K562 (cell line): ENCODE measurements at regions not wholly inside any gene's neighbourhood (a gene's known extent, or its start where the extent isn't known, plus 50 kb on each side); places are given as distances from the start of the nearest gene placed in this dataset.
A peak's percentile ranks its signal among the peaks of the same experiment; 100 is the strongest.

ENCODE experiments used
- ATAC-seq: fragments of 200-7000 bp; cut with Tn5 transposase; 3 replicates; pipeline ENCODE4 v1.9.1; 2020; ENCODE audit warnings: moderate library complexity
- BruUV-seq: library from RNA; stranded (reverse); fragments of 400-500 nt; replicated peaks from 2 replicates; lab custom pipeline; 2021; lab: Mats Ljungman, UMichigan
- CTCF ChIA-PET: fragments of 300-600 bp; formaldehyde crosslinking; extraction: SDS; loops from one replicate; lab custom pipeline; 2021; ENCODE audit warnings: low intra/inter-chr PET ratio; lab: Yijun Ruan, JAX
- POLR2A ChIA-PET: fragments of 300-600, 350-650 bp; sonication (Branson Sonifier 250); formaldehyde crosslinking; extraction: SDS; loops from one replicate; lab custom pipeline; 2021; ENCODE audit warnings: antibody characterized with exemption, inconsistent platforms; lab: Yijun Ruan, JAX
- DNase-seq, 4 experiments: peaks; one replicate each; pipeline versions ENCODE4 v3.0.0 to v3.0.0-alpha.2; 2011 to 2018; ENCODE audit warnings: low spot score in 3 of 4, mixed read lengths in 3 of 4; ENCODE audit errors: extremely low read depth in 1 of 4
- FAIRE-seq: peaks from 2 replicates; lab custom pipeline; 2011; peaks lifted over from hg19 to GRCh38; lab: Jason Lieb, UNC
- H2AFZ ChIP-seq: 2 replicates; pipeline ENCODE4 v1.6.0; 2011; ENCODE audit warnings: low read depth, low read length, control low read depth, inconsistent platforms
- H3K27ac ChIP-seq: fragments of 200-600 bp; 3 replicates; pipeline ENCODE4 v1.8.0; 2011; ENCODE audit warnings: low read depth, mild to moderate bottlenecking, control low read depth, inconsistent platforms, low read length, moderate library complexity, mixed read lengths; ENCODE audit errors: extremely low read depth
- H3K27me3 ChIP-seq, 2 experiments: fragments of 300-600 bp in 1 of 2; 2 replicates in 1 of 2; 3 replicates in 1 of 2; pipeline versions ENCODE4 v1.6.0 to v1.8.0; 2011; ENCODE audit warnings: inconsistent platforms in 2 of 2, low read length in 2 of 2, mild to moderate bottlenecking in 1 of 2, mixed read lengths in 1 of 2, moderate library complexity in 1 of 2; ENCODE audit not compliant: control insufficient read depth in 2 of 2, insufficient read depth in 2 of 2
- H3K36me3 ChIP-seq: fragments of 300-600 bp; 3 replicates; pipeline ENCODE4 v1.8.0; 2011; ENCODE audit warnings: mild to moderate bottlenecking, low read length, inconsistent platforms; ENCODE audit not compliant: control insufficient read depth, insufficient read depth
- H3K4me1 ChIP-seq, 2 experiments: fragments of 200-600 bp in 1 of 2; replicated peaks in 1 of 2; 2 replicates in 1 of 2; 3 replicates in 1 of 2; pipeline versions ENCODE4 v1.5.1 to v1.8.0; 2011; ENCODE audit warnings: inconsistent platforms in 2 of 2, low read length in 2 of 2, mild to moderate bottlenecking in 1 of 2, mixed read lengths in 1 of 2, moderate library complexity in 1 of 2; ENCODE audit not compliant: control insufficient read depth in 2 of 2, insufficient read depth in 2 of 2
- H3K4me2 ChIP-seq: 2 replicates; pipeline ENCODE4 v1.6.1; 2011; ENCODE audit warnings: low read length, control low read depth, inconsistent platforms, mixed read lengths; ENCODE audit not compliant: insufficient read depth
- H3K4me3 ChIP-seq: fragments of 200-600 bp; sonication (generic), shearing (Covaris generic); 2 replicates; pipeline ENCODE4 v1.5.1; 2016; ENCODE audit warnings: control low read depth, inconsistent platforms
- H3K79me2 ChIP-seq: fragments of 200-600 bp; 3 replicates; pipeline ENCODE4 v1.8.0; 2011; ENCODE audit warnings: low read length, inconsistent platforms; ENCODE audit not compliant: control insufficient read depth, insufficient read depth
- H3K9ac ChIP-seq, 2 experiments: 2 replicates each; pipeline versions ENCODE4 v1.6.0 to v1.6.1; 2011; ENCODE audit warnings: low read depth in 2 of 2, low read length in 2 of 2, control low read depth in 1 of 2, inconsistent platforms in 1 of 2, mild to moderate bottlenecking in 1 of 2, mixed read lengths in 1 of 2; ENCODE audit not compliant: insufficient read depth in 1 of 2
- H3K9me1 ChIP-seq: one replicate; pipeline ENCODE4 v1.6.0; 2011; ENCODE audit warnings: inconsistent platforms, mild to moderate bottlenecking, low read length, moderate library complexity; ENCODE audit not compliant: control insufficient read depth, insufficient read depth
- H3K9me3 ChIP-seq: replicated peaks from 2 replicates; pipeline ENCODE4 v1.5.1; 2011; ENCODE audit warnings: low read depth, low read length, inconsistent platforms; ENCODE audit not compliant: control insufficient read depth, insufficient read depth
- H4K20me1 ChIP-seq: replicated peaks from 2 replicates; pipeline ENCODE4 v1.6.1; 2011; ENCODE audit warnings: low read length, inconsistent platforms, mixed read lengths; ENCODE audit not compliant: control insufficient read depth, insufficient read depth
- C11orf30 ChIP-seq: fragments of 450-650 bp; IDR thresholded peaks from 2 replicates; pipeline ENCODE4 v1.6.1; 2016; ENCODE audit warnings: low read depth, mild to moderate bottlenecking
- HDAC8 ChIP-seq: fragments of 450-650 bp; IDR thresholded peaks from 2 replicates; pipeline ENCODE4 v1.6.1; 2016; ENCODE audit warnings: mild to moderate bottlenecking, missing genetic modification characterization, moderate library complexity, missing compliant biosample characterization
- MAFF ChIP-seq: IDR thresholded peaks from 2 replicates; pipeline ENCODE4 v1.6.1; 2012; ENCODE audit warnings: low read length, improper control_type of control experiment
- MAFG ChIP-seq: fragments of 450-650 bp; conservative IDR thresholded peaks from 2 replicates; pipeline ENCODE4 v1.6.1; 2016; ENCODE audit warnings: missing genetic modification characterization, missing compliant biosample characterization
- MAFK ChIP-seq: IDR thresholded peaks from 2 replicates; pipeline ENCODE4 v1.6.1; 2011; ENCODE audit warnings: low read length, improper control_type of control experiment
- MCM7 ChIP-seq, 2 experiments: fragments of 450-650 bp; IDR thresholded peaks; 2 replicates each; pipeline ENCODE4 v1.6.1; 2016 to 2018
- SIX5 ChIP-seq, 2 experiments: IDR thresholded peaks; 2 replicates each; pipeline ENCODE4 v1.6.1; 2011; ENCODE audit warnings: low read length in 2 of 2, borderline replicate concordance in 1 of 2, low read depth in 1 of 2, mild to moderate bottlenecking in 1 of 2, moderate library complexity in 1 of 2; ENCODE audit not compliant: insufficient read depth in 1 of 2
- ZNF316 ChIP-seq: fragments of 450-650 bp; IDR thresholded peaks from 2 replicates; pipeline ENCODE4 v1.6.1; 2016
- WGBS: fragments of 100-300 bp; shearing (Covaris generic); methylation state at CpG from one replicate; pipeline ENCODE4 v1.1.6; 2016; ENCODE audit warnings: low coverage, mixed read lengths; ENCODE audit not compliant: insufficient coverage; ENCODE audit errors: missing lambda C conversion rate; 5-methylcytosine and 5-hydroxymethylcytosine counted together
- in situ Hi-C: fragments of 300-500 bp; cut with MboI; formaldehyde crosslinking; loops from 4 replicates; pipeline ENCODE4 v1.15.0; 2018; ENCODE audit warnings: inconsistent platforms, mixed read lengths
- intact Hi-C: fragments of 100-400 bp; cut with micrococcal nuclease; formaldehyde crosslinking; loops from 2 replicates; pipeline ENCODE4 v1.14.2; 2022
- TF ChIP-seq, protein P1 (sequence below): sonication (generic); formaldehyde crosslinking; IDR thresholded peaks from 2 replicates; pipeline ENCODE4 v1.8.0; 2023; ENCODE audit warnings: mild to moderate bottlenecking, missing genetic modification reagents
- TF ChIP-seq, protein P2 (sequence below): fragments of 250-450 bp; sonication (Bioruptor Pico); IDR thresholded peaks from 2 replicates; pipeline ENCODE4 v1.4.0; 2020; ENCODE audit warnings: mild to moderate bottlenecking, moderate library complexity, borderline replicate concordance
- TF ChIP-seq, protein P3 (sequence below): fragments of 250-450 bp; sonication (Bioruptor Pico); IDR thresholded peaks from 2 replicates; pipeline ENCODE4 v1.4.0; 2020; ENCODE audit warnings: borderline replicate concordance

- H2AFZ ChIP-seq = no peak overlapping the region
- no peak overlapping the region for H3K4me2 ChIP-seq
- WGBS = 0% methylated on average over 1 of the region's 1 CpG
- TF ChIP-seq MAFF (peak; percentile 67), MAFK (peak; percentile 77), C11orf30 (peak; percentile 49; the same call in 1 of the 2 replicates), MCM7 (IDR thresholded peaks at IDR 0.05) (no peak), ZNF316 (peak; percentile 76), MAFG (peak; percentile 57)
- TF ChIP-seq, protein P1, sequence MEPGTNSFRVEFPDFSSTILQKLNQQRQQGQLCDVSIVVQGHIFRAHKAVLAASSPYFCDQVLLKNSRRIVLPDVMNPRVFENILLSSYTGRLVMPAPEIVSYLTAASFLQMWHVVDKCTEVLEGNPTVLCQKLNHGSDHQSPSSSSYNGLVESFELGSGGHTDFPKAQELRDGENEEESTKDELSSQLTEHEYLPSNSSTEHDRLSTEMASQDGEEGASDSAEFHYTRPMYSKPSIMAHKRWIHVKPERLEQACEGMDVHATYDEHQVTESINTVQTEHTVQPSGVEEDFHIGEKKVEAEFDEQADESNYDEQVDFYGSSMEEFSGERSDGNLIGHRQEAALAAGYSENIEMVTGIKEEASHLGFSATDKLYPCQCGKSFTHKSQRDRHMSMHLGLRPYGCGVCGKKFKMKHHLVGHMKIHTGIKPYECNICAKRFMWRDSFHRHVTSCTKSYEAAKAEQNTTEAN = no peak
- TF ChIP-seq, all 486 proteins: peak for 5
- H3K27ac ChIP-seq = no peak overlapping the region
- FAIRE-seq (no peak), DNase-seq (no peak), ATAC-seq (no peak)
- H3K9ac ChIP-seq = no peak overlapping the region
- intact Hi-C loops = no loop called here
- no peaks in the 10 kb centered on the region for H3K36me3 ChIP-seq
- H3K9me3 ChIP-seq = 0 out of 2 replicates have a peak, but pooled peaks cover 3% of the 10 kb centered on the region
- H3K27me3 ChIP-seq = no peaks in the 10 kb centered on the region
- ChIA-PET CTCF (no interaction called here), POLR2A (no interaction called here)
- no peaks in the 10 kb centered on the region for H3K4me1 ChIP-seq
- H3K79me2 ChIP-seq = no peaks in the 10 kb centered on the region
- BruUV-seq = no TSS peak
- in situ Hi-C loops = no loop called here
- no peaks in the 10 kb centered on the region for H4K20me1 ChIP-seq
- H3K4me3 ChIP-seq = no peak overlapping the region
- no peaks in the 10 kb centered on the region for H3K9me1 ChIP-seq
These were observed 179.3 kb upstream of the DGKB start for GRCh38 chr7:15081891-15082290.

- Histone ChIP-seq H3K4me1 (no peaks in the 10 kb centered on the region), H3K36me3 (no peaks in the 10 kb centered on the region), H3K4me3 (no peak overlapping the region), H3K9ac (no peak overlapping the region), H3K9me3 (0 out of 2 replicates have a peak, but pooled peaks cover 3% of the 10 kb centered on the region), H3K27me3 (no peaks in the 10 kb centered on the region), H3K9me1 (no peaks in the 10 kb centered on the region), H3K79me2 (no peaks in the 10 kb centered on the region), H3K4me2 (no peak overlapping the region), H2AFZ (no peak overlapping the region), H3K27ac (no peak overlapping the region), H4K20me1 (no peaks in the 10 kb centered on the region)
- CTCF ChIA-PET = no interaction called here
- POLR2A ChIA-PET = no interaction called here
- intact Hi-C loops = no loop called here
- DNase-seq = no peak
- no TSS peak for BruUV-seq
- 0% methylated on average over 5 of the region's 5 CpGs for WGBS
- ATAC-seq = no peak
- in situ Hi-C loops = no loop called here
- no peak for FAIRE-seq
- TF ChIP-seq SIX5 (IDR thresholded peaks at IDR 0.05; ENCODE audit: borderline replicate concordance in 1 of 2, insufficient read depth in 1 of 2, low read depth in 1 of 2, low read length in 2 of 2) (no peak), HDAC8 (tag) (no peak)
- TF ChIP-seq, protein P2, sequence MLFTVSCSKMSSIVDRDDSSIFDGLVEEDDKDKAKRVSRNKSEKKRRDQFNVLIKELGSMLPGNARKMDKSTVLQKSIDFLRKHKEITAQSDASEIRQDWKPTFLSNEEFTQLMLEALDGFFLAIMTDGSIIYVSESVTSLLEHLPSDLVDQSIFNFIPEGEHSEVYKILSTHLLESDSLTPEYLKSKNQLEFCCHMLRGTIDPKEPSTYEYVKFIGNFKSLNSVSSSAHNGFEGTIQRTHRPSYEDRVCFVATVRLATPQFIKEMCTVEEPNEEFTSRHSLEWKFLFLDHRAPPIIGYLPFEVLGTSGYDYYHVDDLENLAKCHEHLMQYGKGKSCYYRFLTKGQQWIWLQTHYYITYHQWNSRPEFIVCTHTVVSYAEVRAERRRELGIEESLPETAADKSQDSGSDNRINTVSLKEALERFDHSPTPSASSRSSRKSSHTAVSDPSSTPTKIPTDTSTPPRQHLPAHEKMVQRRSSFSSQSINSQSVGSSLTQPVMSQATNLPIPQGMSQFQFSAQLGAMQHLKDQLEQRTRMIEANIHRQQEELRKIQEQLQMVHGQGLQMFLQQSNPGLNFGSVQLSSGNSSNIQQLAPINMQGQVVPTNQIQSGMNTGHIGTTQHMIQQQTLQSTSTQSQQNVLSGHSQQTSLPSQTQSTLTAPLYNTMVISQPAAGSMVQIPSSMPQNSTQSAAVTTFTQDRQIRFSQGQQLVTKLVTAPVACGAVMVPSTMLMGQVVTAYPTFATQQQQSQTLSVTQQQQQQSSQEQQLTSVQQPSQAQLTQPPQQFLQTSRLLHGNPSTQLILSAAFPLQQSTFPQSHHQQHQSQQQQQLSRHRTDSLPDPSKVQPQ = no peak
- TF ChIP-seq, protein P3, sequence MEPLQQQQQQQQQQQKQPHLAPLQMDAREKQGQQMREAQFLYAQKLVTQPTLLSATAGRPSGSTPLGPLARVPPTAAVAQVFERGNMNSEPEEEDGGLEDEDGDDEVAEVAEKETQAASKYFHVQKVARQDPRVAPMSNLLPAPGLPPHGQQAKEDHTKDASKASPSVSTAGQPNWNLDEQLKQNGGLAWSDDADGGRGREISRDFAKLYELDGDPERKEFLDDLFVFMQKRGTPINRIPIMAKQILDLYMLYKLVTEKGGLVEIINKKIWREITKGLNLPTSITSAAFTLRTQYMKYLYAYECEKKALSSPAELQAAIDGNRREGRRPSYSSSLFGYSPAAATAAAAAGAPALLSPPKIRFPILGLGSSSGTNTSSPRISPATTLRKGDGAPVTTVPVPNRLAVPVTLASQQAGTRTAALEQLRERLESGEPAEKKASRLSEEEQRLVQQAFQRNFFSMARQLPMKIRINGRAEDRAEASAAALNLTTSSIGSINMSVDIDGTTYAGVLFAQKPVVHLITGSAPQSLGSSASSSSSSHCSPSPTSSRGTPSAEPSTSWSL (CRISPR knock-in tag) = no peak
These were observed 170.8 kb upstream of the DGKB start for GRCh38 chr7:15073301-15073700.
